GM10266 (cell line): ENCODE measurements at regions not wholly inside any gene's neighbourhood (a gene's known extent, or its start where the extent isn't known, plus 50 kb on each side); places are given as distances from the start of the nearest gene placed in this dataset.
"Not testable (repeated sequence)": the region's sequence is repeated elsewhere in the genome, so short reads cannot be mapped to it uniquely, and the experiment has no call there.

ENCODE experiments used
- DNase-seq: peaks from one replicate; pipeline ENCODE4 v3.0.0; 2012; ENCODE audit errors: extremely low spot score
- CTCF ChIP-seq: IDR thresholded peaks from 2 replicates; pipeline ENCODE4 v1.5.1; 2012; ENCODE audit warnings: mild to moderate bottlenecking, low read depth; ENCODE audit not compliant: control insufficient read depth, insufficient read depth; ENCODE audit errors: missing control alignments

DNA sequence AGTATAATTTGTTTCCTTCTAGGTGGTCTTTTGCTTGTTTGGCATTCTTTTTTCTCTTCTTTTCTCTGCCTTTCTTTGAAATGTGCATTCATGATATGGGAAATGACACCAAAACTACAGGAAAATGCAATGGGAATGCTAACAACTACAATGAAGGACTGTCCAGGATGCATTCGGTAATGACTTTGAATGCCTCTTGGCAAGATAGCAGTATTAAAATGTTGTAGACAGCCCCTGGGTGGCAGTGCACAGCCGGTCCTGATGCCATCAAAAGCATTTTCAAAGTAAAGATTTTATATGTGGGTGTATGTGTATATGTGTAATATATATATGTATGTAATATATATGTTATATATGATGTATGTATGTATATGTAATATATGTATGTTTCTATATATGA, 218.8 kb upstream of the MMS22L start:
- no peak for TF ChIP-seq CTCF
- DNase-seq: no peak

DNA sequence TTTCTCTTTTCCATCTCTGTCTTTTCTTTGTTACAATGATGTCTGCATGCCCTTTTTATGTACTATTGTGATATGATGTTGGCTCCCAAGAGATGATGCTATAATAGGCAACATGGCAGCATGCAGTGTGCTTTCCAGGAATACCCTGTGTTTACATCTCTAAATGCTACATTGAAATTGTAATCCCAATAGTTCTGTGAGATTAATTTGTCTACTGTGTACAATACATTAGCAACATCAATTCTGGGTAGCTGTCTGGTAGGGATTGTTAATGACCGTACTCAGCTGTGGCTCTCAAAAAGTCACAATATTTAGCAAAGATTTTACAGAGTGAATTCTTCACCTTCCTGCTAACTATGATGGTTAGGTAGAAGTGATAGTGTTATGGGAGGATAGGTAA, 225.6 kb upstream of the MMS22L start:
- DNase-seq: no peak

GRCh38 chr6:97513260-97513659, 230.2 kb upstream of the MMS22L start:
- DNase-seq: not testable (repeated sequence)

More for the DNA sequence above, 225.6 kb upstream of the MMS22L start:
- no peak for TF ChIP-seq CTCF

DNA sequence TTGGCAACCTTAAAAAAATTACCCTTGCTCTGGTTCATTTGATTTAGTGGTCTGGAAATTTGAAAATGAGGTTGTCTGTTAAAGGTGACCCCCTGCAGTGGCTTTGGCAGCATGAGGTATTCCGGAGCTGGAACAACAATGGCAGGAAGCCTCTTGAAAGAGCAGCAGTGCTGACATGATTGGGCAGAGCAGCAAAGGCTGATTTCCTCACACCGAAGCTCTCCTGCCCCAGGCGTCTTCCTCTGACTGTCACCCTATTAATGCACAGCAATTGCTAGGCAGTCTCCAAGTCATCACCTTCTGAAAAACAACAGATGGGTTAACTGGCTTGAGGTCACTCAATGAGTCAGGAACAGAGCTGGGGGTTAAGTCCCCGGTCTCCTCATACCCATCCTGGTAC, 241.8 kb upstream of the MMS22L start:
- no peak for TF ChIP-seq CTCF
- no peak for DNase-seq

- TF ChIP-seq CTCF: no peak
- no peak for DNase-seq
Observed at GRCh38 chr6:97535800-97536199, 252.8 kb upstream of the MMS22L start.

GRCh38 chr6:97548354-97548753, 265.3 kb upstream of the MMS22L start:
- DNase-seq: no peak
- TF ChIP-seq CTCF: no peak

DNA sequence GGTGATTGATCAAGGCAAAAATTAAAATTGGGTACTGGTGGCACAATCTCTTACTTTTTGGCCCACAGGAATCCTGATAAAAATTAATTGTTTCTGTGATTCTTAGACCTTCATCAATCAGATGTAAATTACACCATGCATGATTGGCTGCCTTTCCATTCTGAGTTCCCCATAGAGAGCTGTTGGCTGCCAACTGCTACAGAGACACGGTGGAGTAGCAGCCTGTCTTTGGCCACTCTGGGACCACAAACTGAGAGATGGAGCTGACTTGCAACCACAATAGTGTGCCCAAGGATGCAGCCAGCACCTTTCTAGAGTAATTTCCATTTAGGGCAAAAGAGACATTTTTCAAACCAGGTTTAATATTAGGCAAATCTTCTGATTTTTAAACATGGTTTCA, 274.3 kb upstream of the MMS22L start:
- no peak for TF ChIP-seq CTCF
- DNase-seq: no peak

- no peak for DNase-seq
- TF ChIP-seq CTCF: no peak
Observed at GRCh38 chr6:97563529-97563928, 280.5 kb upstream of the MMS22L start.
